ENCODE measurements at regions not wholly inside any gene's neighbourhood (a gene's known extent, or its start where the extent isn't known, plus 50 kb on each side); places are given as distances from the start of the nearest gene placed in this dataset.

DNA sequence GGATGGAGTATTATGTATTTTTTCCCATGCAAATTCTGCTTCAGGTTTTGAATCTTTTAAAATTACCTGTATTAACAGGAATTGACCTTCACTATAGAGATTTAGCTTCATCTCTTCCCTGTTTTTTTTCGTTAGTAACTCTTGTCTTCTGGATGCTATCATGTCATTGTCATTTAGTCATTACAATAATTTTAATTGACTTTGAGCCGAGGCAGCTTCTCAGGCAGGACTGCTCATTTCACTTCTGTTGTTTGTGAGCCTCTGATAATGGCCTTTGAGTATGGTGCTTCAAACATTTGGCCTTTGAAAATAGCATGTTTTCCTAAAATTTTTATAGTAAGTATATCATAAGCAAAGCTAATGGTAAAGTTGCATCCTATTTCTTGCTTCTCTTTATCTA, 375.1 kb upstream of the MMS22L start:
- Histone ChIP-seq H3K9me3 (ENCODE audit: control extremely low read depth in 1 of 3, control insufficient read depth in 2 of 3, insufficient read depth in 1 of 3, low read length in 2 of 3) (no peaks in the 10 kb centered on the region), H3K36me3 (replicated peaks in 1 of 2; ENCODE audit: control extremely low read depth in 1 of 2, control insufficient read depth in 1 of 2, extremely low read depth in 1 of 2, insufficient read depth in 2 of 2, low read length in 1 of 2) (no peaks in the 10 kb centered on the region), H3K27me3 (replicated peaks in 1 of 4; ENCODE audit: control extremely low read depth in 1 of 4, control insufficient read depth in 3 of 4, insufficient read depth in 4 of 4, low read length in 3 of 4) (no peaks in the 10 kb centered on the region), H3K4me1 (ENCODE audit: control insufficient read depth in 2 of 2, insufficient read depth in 2 of 2, low read length in 2 of 2) (no peaks in the 10 kb centered on the region), H3K79me2 (ENCODE audit: control insufficient read depth, insufficient read depth, low read length) (no peaks in the 10 kb centered on the region), H4K20me1 (ENCODE audit: control insufficient read depth, insufficient read depth, low read length, poor library complexity, severe bottlenecking) (no peaks in the 10 kb centered on the region), H3K9ac (ENCODE audit: low read length) (no peak overlapping the region), H3K4me3 (ENCODE audit: control extremely low read depth in 1 of 5, extremely low read depth in 1 of 5, insufficient read depth in 1 of 5, low read depth in 2 of 5, low read length in 4 of 5) (no peak overlapping the region), H2AFZ (ENCODE audit: insufficient read depth, low read depth, low read length, poor library complexity, severe bottlenecking) (no peak overlapping the region), H3K27ac (ENCODE audit: low read length in 2 of 2) (no peak overlapping the region), H3K4me2 (replicated peaks; ENCODE audit: low read depth, low read length, poor library complexity, severe bottlenecking) (no peak overlapping the region)
- Mint-ChIP-seq H3K27ac (no peak overlapping the region), H3K4me1 (no peaks in the 10 kb centered on the region), H3K9me3 (ENCODE audit: insufficient read depth) (no peaks in the 10 kb centered on the region), H3K4me3 (no peak overlapping the region), H3K27me3 (no peaks in the 10 kb centered on the region)
- DNase-seq, result no peak
- no CpG with 5 or more reads among the region's 2 CpGs for WGBS (ENCODE audit: insufficient coverage)
- POLR2A ChIA-PET, result no interaction called here
- CTCF ChIA-PET, result interaction anchor here (0.7 kb wide), 1 partner anchor 11 kb away, joined by 3 read pairs; no protein-coding TSS in a partner anchor
- ATAC-seq (ENCODE audit: low read depth), result no peak
- intact Hi-C loops (cut with micrococcal nuclease), result no loop called here
- no peak for TF ChIP-seq EZH2 (IDR thresholded peaks at IDR 0.05; ENCODE audit: borderline replicate concordance, insufficient read depth, low read depth, low read length, poor library complexity, severe bottlenecking)
- TF ChIP-seq, protein P1, sequence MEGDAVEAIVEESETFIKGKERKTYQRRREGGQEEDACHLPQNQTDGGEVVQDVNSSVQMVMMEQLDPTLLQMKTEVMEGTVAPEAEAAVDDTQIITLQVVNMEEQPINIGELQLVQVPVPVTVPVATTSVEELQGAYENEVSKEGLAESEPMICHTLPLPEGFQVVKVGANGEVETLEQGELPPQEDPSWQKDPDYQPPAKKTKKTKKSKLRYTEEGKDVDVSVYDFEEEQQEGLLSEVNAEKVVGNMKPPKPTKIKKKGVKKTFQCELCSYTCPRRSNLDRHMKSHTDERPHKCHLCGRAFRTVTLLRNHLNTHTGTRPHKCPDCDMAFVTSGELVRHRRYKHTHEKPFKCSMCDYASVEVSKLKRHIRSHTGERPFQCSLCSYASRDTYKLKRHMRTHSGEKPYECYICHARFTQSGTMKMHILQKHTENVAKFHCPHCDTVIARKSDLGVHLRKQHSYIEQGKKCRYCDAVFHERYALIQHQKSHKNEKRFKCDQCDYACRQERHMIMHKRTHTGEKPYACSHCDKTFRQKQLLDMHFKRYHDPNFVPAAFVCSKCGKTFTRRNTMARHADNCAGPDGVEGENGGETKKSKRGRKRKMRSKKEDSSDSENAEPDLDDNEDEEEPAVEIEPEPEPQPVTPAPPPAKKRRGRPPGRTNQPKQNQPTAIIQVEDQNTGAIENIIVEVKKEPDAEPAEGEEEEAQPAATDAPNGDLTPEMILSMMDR (IDR thresholded peaks at IDR 0.05), result no peak

DNA sequence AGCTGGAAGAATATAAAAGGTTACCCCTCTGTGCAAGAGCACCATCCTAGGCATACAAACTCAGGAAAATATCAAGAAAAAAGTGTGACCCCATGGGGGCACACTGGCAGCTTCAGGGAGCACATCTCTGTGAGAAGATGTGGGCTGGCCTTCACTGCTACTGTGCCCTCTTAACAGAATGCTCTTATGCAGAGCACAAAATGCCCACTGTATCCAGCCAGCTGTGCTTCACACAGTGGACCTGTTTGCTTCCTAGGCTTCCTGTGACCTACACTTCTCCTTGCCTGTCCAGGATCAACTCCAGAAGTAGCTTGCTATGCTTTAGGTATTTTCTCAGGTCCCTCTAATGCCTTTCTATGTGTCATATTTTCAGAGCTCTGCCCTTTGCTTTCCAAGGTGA, 380.2 kb upstream of the MMS22L start:
- CTCF ChIA-PET, result no interaction called here
- ATAC-seq (ENCODE audit: low read depth), result no peak
- H3K4me2 ChIP-seq (replicated peaks; ENCODE audit: low read depth, low read length, poor library complexity, severe bottlenecking), result no peak overlapping the region
- no peaks in the 10 kb centered on the region for H3K9me3 ChIP-seq (ENCODE audit: control extremely low read depth in 1 of 3, control insufficient read depth in 2 of 3, insufficient read depth in 1 of 3, low read length in 2 of 3)
- H3K9ac ChIP-seq (ENCODE audit: low read length), result no peak overlapping the region
- no peaks in the 10 kb centered on the region for H3K4me1 ChIP-seq (ENCODE audit: control insufficient read depth in 2 of 2, insufficient read depth in 2 of 2, low read length in 2 of 2)
- H2AFZ ChIP-seq (ENCODE audit: insufficient read depth, low read depth, low read length, poor library complexity, severe bottlenecking), result no peak overlapping the region
- no peak overlapping the region for H3K27ac ChIP-seq (ENCODE audit: low read length in 2 of 2)
- H3K27me3 ChIP-seq (replicated peaks in 1 of 4; ENCODE audit: control extremely low read depth in 1 of 4, control insufficient read depth in 3 of 4, insufficient read depth in 4 of 4, low read length in 3 of 4), result no peaks in the 10 kb centered on the region
- H3K27me3 Mint-ChIP-seq, result no peaks in the 10 kb centered on the region
- POLR2A ChIA-PET, result no interaction called here
- H3K79me2 ChIP-seq (ENCODE audit: control insufficient read depth, insufficient read depth, low read length), result no peaks in the 10 kb centered on the region
- intact Hi-C loops (cut with micrococcal nuclease), result no loop called here
- no peak for DNase-seq
- H3K27ac Mint-ChIP-seq, result no peak overlapping the region
- no peaks in the 10 kb centered on the region for H3K9me3 Mint-ChIP-seq (ENCODE audit: insufficient read depth)
- no peak overlapping the region for H3K4me3 ChIP-seq (ENCODE audit: control extremely low read depth in 1 of 5, extremely low read depth in 1 of 5, insufficient read depth in 1 of 5, low read depth in 2 of 5, low read length in 4 of 5)
- H3K36me3 ChIP-seq (replicated peaks in 1 of 2; ENCODE audit: control extremely low read depth in 1 of 2, control insufficient read depth in 1 of 2, extremely low read depth in 1 of 2, insufficient read depth in 2 of 2, low read length in 1 of 2), result no peaks in the 10 kb centered on the region
- H4K20me1 ChIP-seq (ENCODE audit: control insufficient read depth, insufficient read depth, low read length, poor library complexity, severe bottlenecking), result no peaks in the 10 kb centered on the region
- TF ChIP-seq, protein P1 (IDR thresholded peaks at IDR 0.05), result no peak
- no peak for TF ChIP-seq EZH2 (IDR thresholded peaks at IDR 0.05; ENCODE audit: borderline replicate concordance, insufficient read depth, low read depth, low read length, poor library complexity, severe bottlenecking)
- no peak overlapping the region for H3K4me3 Mint-ChIP-seq
- no peaks in the 10 kb centered on the region for H3K4me1 Mint-ChIP-seq

All from B cell (primary cell).